HG03159 (cell line): ENCODE measurements at regions not wholly inside any gene's neighbourhood (a gene's known extent, or its start where the extent isn't known, plus 50 kb on each side); places are given as distances from the start of the nearest gene placed in this dataset.
A peak's percentile ranks its signal among the peaks of the same experiment; 100 is the strongest.

Experiments used
- ATAC-seq: cut with Tn5 transposase; IDR thresholded peaks from one replicate; pipeline ENCODE4 v1.9.1; 2021; ENCODE audit warnings: mild to moderate bottlenecking, moderate library complexity; ENCODE audit not compliant: unreplicated experiment

- ATAC-seq, result no peak
Measured at GRCh38 chr11:123305601-123306375, 110.7 kb upstream of the CLMP start.

- no peak for ATAC-seq
Measured at GRCh38 chr11:123304828-123305466, 109.9 kb upstream of the CLMP start.

GRCh38 chr11:123303924-123304323, 108.9 kb upstream of the CLMP start:
- no peak for ATAC-seq

- peak; percentile 47 for ATAC-seq
Measured at GRCh38 chr11:123302751-123303195, 107.7 kb upstream of the CLMP start.

GRCh38 chr11:123301696-123302400, 106.8 kb upstream of the CLMP start:
- ATAC-seq, result peak; percentile 68

GRCh38 chr11:123301013-123301591, 106.1 kb upstream of the CLMP start:
- no peak for ATAC-seq

- ATAC-seq, result no peak
Measured at GRCh38 chr11:123299721-123300120, 104.7 kb upstream of the CLMP start.

GRCh38 chr11:123298488-123299447, 103.7 kb upstream of the CLMP start:
- no peak for ATAC-seq

GRCh38 chr11:123292647-123293046, 97.6 kb upstream of the CLMP start:
- no peak for ATAC-seq

- no peak for ATAC-seq
Measured at GRCh38 chr11:123291201-123291869, 96.3 kb upstream of the CLMP start.

GRCh38 chr11:123286761-123287160, 91.7 kb upstream of the CLMP start:
- no peak for ATAC-seq

GRCh38 chr11:123286255-123286654, 91.2 kb upstream of the CLMP start:
- no peak for ATAC-seq

- no peak for ATAC-seq
Measured at GRCh38 chr11:123284454-123284853, 89.4 kb upstream of the CLMP start.

- ATAC-seq, result no peak
Measured at GRCh38 chr11:123282597-123282996, 87.5 kb upstream of the CLMP start.

- ATAC-seq, result no peak
Measured at GRCh38 chr11:123273616-123274015, 78.6 kb upstream of the CLMP start.

GRCh38 chr11:123272565-123272964, 77.5 kb upstream of the CLMP start:
- no peak for ATAC-seq

- no peak for ATAC-seq
Measured at GRCh38 chr11:123268156-123268555, 73.1 kb upstream of the CLMP start.

- ATAC-seq, result no peak
Measured at GRCh38 chr11:123265951-123266350, 70.9 kb upstream of the CLMP start.

GRCh38 chr11:123264431-123264780, 69.4 kb upstream of the CLMP start:
- ATAC-seq, result peak; percentile 15
